ENCODE measurements at regions not wholly inside any gene's neighbourhood (a gene's known extent, or its start where the extent isn't known, plus 50 kb on each side); places are given as distances from the start of the nearest gene placed in this dataset.

GRCh38 chr9:74120470-74120869, 376.7 kb upstream of the RORB start:
- no peak for TF ChIP-seq POLR2A (IDR thresholded peaks at IDR 0.05)
- TF ChIP-seq CTCF (IDR thresholded peaks at IDR 0.05), result no peak

Data from body of pancreas (tissue), 4 donors.